Right cardiac atrium (tissue), 5 donors: ENCODE measurements at regions not wholly inside any gene's neighbourhood (a gene's known extent, or its start where the extent isn't known, plus 50 kb on each side); places are given as distances from the start of the nearest gene placed in this dataset.

Source experiments
- ATAC-seq, 2 donors: fragments of 200-7000 bp; cut with Tn5 transposase; one replicate each; pipeline versions ENCODE4 v1.8.0 to v1.9.1; 2020; ENCODE audit warnings: moderate library complexity in 2 of 2, mild to moderate bottlenecking in 1 of 2
- DNase-seq, 3 donors: peaks; one replicate each; pipeline ENCODE4 v3.0.0-alpha.2; 2020
- H3K27ac ChIP-seq: one replicate; pipeline ENCODE4 v1.5.1; 2013; ENCODE audit warnings: mild to moderate bottlenecking, low read length, control low read depth, moderate library complexity
- H3K27me3 ChIP-seq: one replicate; pipeline ENCODE4 v1.6.1; 2013; ENCODE audit not compliant: control insufficient read depth, insufficient read depth
- H3K4me1 ChIP-seq: one replicate; pipeline ENCODE4 v1.6.1; 2013; ENCODE audit warnings: low read length; ENCODE audit not compliant: control insufficient read depth, insufficient read depth
- H3K4me3 ChIP-seq: one replicate; pipeline ENCODE4 v1.5.1; 2013; ENCODE audit warnings: low read length, control low read depth
- H3K9me3 ChIP-seq: one replicate; pipeline ENCODE4 v1.6.1; 2013; ENCODE audit warnings: low read length; ENCODE audit not compliant: control insufficient read depth
- WGBS: extraction: QIAGEN DNeasy Blood & Tissue Kit; methylation state at CpG from one replicate; pipeline ENCODE4 v1.1.7; 2013; 5-methylcytosine and 5-hydroxymethylcytosine counted together
- intact Hi-C, 4 donors: fragments of 100-400 bp; cut with DNase I; formaldehyde crosslinking; loops; one replicate each; pipeline versions ENCODE4 v1.11.0 to v1.14.0; 2022 to 2023
- donor health status: healthy with polysubstance abuse.
- donor health status: DM: no; HTN: yes; CAD: no.
- donor health status: DM: no; HTN: no; CAD: no.
- donor health status: DM: no; HTN: yes; CAD: no; lungs with severe emphysema.
- donor health status: DM: yes; HTN: yes; CAD: no.

DNA sequence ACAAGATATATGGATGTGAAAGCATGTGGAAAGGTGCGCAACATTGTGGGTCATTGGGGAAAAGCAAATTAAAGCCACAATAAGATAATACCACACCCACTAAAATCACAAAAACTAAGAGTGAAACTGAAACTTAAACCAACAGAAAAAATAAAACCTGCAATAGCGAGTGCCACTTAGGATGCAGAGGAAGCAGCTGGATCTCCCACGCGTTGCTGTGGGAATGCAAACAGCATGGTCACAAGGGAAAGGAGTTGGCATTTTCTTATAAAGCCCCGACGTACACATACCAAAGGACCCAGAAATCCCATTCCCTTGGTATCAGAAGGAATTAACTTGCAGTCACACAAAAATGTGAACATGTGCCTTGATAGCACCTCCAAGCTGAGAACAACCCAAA lies 712.0 kb downstream of the TBC1D22A start:
- no peaks in the 10 kb centered on the region for H3K9me3 ChIP-seq
- H3K4me3 ChIP-seq: no peak overlapping the region
- intact Hi-C loops: no loop called here
- no peak overlapping the region for H3K27ac ChIP-seq
- 50% methylated on average over 6 of the region's 6 CpGs for WGBS
- H3K27me3 ChIP-seq: peaks cover 2% of the 10 kb centered on the region
- ATAC-seq: no peak
- no peak for DNase-seq
- no peaks in the 10 kb centered on the region for H3K4me1 ChIP-seq

- intact Hi-C loops: no loop called here
- 88% methylated on average over 9 of the region's 9 CpGs for WGBS
- no peaks in the 10 kb centered on the region for H3K9me3 ChIP-seq
- DNase-seq: no peak
- peaks cover 2% of the 10 kb centered on the region for H3K27me3 ChIP-seq
- H3K4me3 ChIP-seq: no peak overlapping the region
- H3K4me1 ChIP-seq: no peaks in the 10 kb centered on the region
- H3K27ac ChIP-seq: no peak overlapping the region
- no peak for ATAC-seq
Observed at GRCh38 chr22:47472636-47473035, 710.2 kb downstream of the TBC1D22A start.

DNA sequence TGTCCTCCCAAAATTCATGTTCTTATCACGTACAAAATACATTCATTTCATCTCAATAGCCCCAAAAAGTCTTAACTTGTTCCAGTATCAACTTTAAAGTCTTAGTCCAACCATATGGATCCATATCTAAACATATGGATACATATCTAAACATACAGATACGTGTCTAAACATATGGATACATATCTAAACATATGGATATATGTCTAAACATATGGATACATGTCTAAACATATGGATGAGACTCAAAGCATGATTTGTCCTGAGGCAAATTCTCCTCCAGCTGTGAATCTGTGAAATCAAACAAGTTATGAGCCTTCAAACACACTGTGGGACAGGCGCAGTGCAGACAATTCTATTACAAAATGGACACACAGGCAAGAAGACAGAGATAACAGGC lies 709.0 kb downstream of the TBC1D22A start:
- intact Hi-C loops: no loop called here
- DNase-seq: no peak
- 63% methylated on average over 3 of the region's 3 CpGs for WGBS

GRCh38 chr22:47465809-47466208 lies 703.4 kb downstream of the TBC1D22A start:
- DNase-seq: no peak
- intact Hi-C loops: no loop called here

More for the DNA sequence above, 709.0 kb downstream of the TBC1D22A start:
- H3K9me3 ChIP-seq: no peaks in the 10 kb centered on the region
- no peaks in the 10 kb centered on the region for H3K4me1 ChIP-seq
- H3K27ac ChIP-seq: no peak overlapping the region
- no peak for ATAC-seq
- peaks cover 2% of the 10 kb centered on the region for H3K27me3 ChIP-seq
- H3K4me3 ChIP-seq: no peak overlapping the region

GRCh38 chr22:47465222-47465621 lies 702.8 kb downstream of the TBC1D22A start:
- no peak overlapping the region for H3K27ac ChIP-seq
- WGBS: 82% methylated on average over 8 of the region's 8 CpGs

More at GRCh38 chr22:47465809-47466208, 703.4 kb downstream of the TBC1D22A start:
- Histone ChIP-seq H3K4me1 (no peaks in the 10 kb centered on the region), H3K27me3 (peaks cover 2% of the 10 kb centered on the region), H3K4me3 (no peak overlapping the region), H3K27ac (no peak overlapping the region), H3K9me3 (peaks cover 2% of the 10 kb centered on the region)
- WGBS: 68% methylated on average over 2 of the region's 2 CpGs
- no peak for ATAC-seq

GRCh38 chr22:47463220-47463619 lies 700.8 kb downstream of the TBC1D22A start:
- no peaks in the 10 kb centered on the region for H3K4me1 ChIP-seq
- H3K27ac ChIP-seq: no peak overlapping the region
- DNase-seq (no peak), ATAC-seq (no peak)
- H3K4me3 ChIP-seq: no peak overlapping the region
- peaks cover 2% of the 10 kb centered on the region for H3K9me3 ChIP-seq
- no peaks in the 10 kb centered on the region for H3K27me3 ChIP-seq
- WGBS: 75% methylated on average over 8 of the region's 8 CpGs
- intact Hi-C loops: no loop called here

More at GRCh38 chr22:47465222-47465621, 702.8 kb downstream of the TBC1D22A start:
- DNase-seq (no peak), ATAC-seq (no peak)
- H3K4me3 ChIP-seq: no peak overlapping the region
- H3K4me1 ChIP-seq: no peaks in the 10 kb centered on the region
- intact Hi-C loops: no loop called here
- H3K9me3 ChIP-seq: peaks cover 2% of the 10 kb centered on the region
- H3K27me3 ChIP-seq: no peaks in the 10 kb centered on the region

DNA sequence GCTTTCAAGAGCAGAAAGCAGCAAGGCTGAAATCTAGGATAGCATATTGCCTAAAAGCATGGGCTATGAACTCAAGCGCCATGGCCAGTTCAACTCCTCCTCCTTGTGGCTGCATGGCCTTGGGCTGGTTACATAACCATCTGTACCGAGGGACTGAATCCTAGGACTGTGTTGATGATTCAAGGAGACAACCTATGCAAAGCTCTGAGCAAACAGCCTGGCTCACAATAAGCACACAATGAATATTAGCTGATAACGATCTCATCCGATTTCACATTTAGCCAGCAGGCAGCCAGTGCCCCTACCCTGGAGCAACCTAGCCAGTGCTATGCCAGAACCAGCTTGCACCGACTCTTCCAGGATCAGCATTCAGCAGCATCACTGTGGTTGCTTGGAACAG lies 698.4 kb downstream of the TBC1D22A start:
- ATAC-seq: no peak

DNA sequence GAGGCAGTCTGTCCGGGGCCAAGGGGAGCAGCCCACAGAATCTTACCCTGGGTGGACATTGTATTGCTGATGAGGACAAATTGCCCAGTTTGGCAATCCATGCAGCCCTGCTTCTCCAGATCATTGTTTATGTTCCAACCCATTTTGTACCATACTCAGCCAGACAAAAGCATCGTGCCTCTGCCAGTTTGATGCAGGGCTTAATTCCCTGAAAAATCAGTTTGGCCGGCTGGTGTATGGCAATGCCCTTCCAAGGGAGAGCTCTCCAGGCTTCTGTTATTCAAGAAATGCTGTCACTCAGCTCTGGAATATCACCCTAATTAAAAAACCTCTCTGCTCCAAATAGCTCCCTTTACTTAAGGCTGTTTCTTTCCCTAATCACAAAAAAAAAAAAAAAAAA lies 697.7 kb downstream of the TBC1D22A start:
- H3K4me3 ChIP-seq: no peak overlapping the region
- DNase-seq: no peak
- H3K4me1 ChIP-seq: no peaks in the 10 kb centered on the region
- H3K9me3 ChIP-seq: no peaks in the 10 kb centered on the region
- H3K27me3 ChIP-seq: no peaks in the 10 kb centered on the region
- no peak for ATAC-seq
- intact Hi-C loops: no loop called here
- 82% methylated on average over 3 of the region's 3 CpGs for WGBS
- H3K27ac ChIP-seq: no peak overlapping the region

More for the DNA sequence above, 698.4 kb downstream of the TBC1D22A start:
- DNase-seq: no peak
- no peaks in the 10 kb centered on the region for H3K27me3 ChIP-seq
- no peaks in the 10 kb centered on the region for H3K4me1 ChIP-seq
- H3K27ac ChIP-seq: no peak overlapping the region
- H3K9me3 ChIP-seq: peaks cover 2% of the 10 kb centered on the region
- WGBS: 81% methylated on average over 5 of the region's 5 CpGs
- H3K4me3 ChIP-seq: no peak overlapping the region
- intact Hi-C loops: no loop called here

- Histone ChIP-seq H3K9me3 (no peaks in the 10 kb centered on the region), H3K4me3 (no peak overlapping the region), H3K27ac (no peak overlapping the region), H3K4me1 (no peaks in the 10 kb centered on the region), H3K27me3 (no peaks in the 10 kb centered on the region)
- WGBS: 90% methylated on average over 8 of the region's 8 CpGs
- DNase-seq: no peak
- intact Hi-C loops: no loop called here
- no peak for ATAC-seq
Observed at GRCh38 chr22:47458348-47458747, 695.9 kb downstream of the TBC1D22A start.

DNA sequence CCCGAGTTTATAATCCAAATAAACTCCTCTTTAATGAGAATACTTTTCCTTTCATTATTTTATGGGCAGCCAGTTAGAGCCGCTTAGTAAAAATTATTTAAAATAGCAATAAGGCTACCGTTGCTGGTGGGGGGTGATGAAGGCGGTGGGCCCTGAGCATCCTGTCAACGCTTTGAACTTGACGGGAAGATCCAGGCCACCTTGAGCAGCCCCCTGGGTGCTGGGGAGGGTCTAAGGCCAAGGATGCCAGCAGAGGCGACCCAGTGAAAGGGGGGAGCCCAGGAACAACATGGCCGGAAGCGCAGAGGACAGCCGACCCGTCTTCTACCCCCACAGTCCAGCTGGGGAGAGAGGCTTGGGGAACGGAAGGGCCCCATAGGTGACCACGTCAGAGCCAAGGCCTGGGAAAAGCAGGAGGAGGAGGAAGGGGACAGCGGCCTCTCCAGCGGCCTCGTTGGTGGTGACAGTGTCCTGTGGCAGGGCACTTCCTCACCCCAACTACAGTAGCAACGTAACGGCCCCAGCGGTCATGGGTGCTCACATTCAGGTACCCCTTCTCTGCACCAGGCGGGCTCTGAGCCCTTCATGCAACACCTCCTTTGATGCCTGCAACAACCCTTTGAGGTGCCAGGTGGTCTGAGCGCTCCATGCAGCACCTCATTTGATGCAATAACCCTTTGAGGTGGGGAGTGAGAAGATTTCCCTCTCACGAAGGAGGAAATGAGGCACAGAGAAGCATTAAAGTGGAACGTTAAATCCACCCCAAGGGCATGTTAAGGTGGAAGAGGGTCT lies 695.3 kb downstream of the TBC1D22A start:
- intact Hi-C loops: no loop called here

DNA sequence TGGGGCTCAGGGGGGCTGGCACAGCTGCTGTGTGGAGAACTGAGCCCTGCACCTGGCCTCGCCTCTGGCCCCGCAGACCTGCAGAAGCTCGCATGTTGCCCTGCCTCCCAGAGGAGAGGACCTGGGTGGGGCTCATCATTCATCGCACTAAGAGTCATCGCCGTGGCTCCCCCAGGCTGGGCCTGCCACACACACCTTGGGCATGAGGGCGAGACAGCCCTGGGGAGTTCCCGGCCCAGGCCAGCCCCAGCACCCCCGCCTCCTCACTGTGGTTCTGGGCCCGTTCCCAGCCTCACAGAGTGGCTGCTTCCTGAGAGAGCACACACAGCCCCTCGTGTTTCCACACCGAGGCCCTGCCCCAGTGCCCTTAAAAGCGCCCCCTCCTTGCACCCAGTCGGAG lies 694.6 kb downstream of the TBC1D22A start:
- no peaks in the 10 kb centered on the region for H3K4me1 ChIP-seq
- intact Hi-C loops: no loop called here
- no peaks in the 10 kb centered on the region for H3K9me3 ChIP-seq
- no peak overlapping the region for H3K27ac ChIP-seq
- H3K27me3 ChIP-seq: no peaks in the 10 kb centered on the region
- DNase-seq (no peak), ATAC-seq (peak in 1 of 2 donors; percentile 11)
- WGBS: 83% methylated on average over 14 of the region's 14 CpGs
- H3K4me3 ChIP-seq: no peak overlapping the region

More for the DNA sequence above, 695.3 kb downstream of the TBC1D22A start:
- H3K27me3 ChIP-seq: no peaks in the 10 kb centered on the region
- H3K9me3 ChIP-seq: no peaks in the 10 kb centered on the region
- no peaks in the 10 kb centered on the region for H3K4me1 ChIP-seq
- WGBS: 88% methylated on average over 23 of the region's 23 CpGs
- no peak for DNase-seq
- H3K27ac ChIP-seq: no peak overlapping the region
- H3K4me3 ChIP-seq: no peak overlapping the region
- ATAC-seq: no peak
